ENCODE measurements at regions not wholly inside any gene's neighbourhood (a gene's known extent, or its start where the extent isn't known, plus 50 kb on each side); places are given as distances from the start of the nearest gene placed in this dataset.
"Not testable (repeated sequence)": the region's sequence is repeated elsewhere in the genome, so short reads cannot be mapped to it uniquely, and the experiment has no call there.

DNA sequence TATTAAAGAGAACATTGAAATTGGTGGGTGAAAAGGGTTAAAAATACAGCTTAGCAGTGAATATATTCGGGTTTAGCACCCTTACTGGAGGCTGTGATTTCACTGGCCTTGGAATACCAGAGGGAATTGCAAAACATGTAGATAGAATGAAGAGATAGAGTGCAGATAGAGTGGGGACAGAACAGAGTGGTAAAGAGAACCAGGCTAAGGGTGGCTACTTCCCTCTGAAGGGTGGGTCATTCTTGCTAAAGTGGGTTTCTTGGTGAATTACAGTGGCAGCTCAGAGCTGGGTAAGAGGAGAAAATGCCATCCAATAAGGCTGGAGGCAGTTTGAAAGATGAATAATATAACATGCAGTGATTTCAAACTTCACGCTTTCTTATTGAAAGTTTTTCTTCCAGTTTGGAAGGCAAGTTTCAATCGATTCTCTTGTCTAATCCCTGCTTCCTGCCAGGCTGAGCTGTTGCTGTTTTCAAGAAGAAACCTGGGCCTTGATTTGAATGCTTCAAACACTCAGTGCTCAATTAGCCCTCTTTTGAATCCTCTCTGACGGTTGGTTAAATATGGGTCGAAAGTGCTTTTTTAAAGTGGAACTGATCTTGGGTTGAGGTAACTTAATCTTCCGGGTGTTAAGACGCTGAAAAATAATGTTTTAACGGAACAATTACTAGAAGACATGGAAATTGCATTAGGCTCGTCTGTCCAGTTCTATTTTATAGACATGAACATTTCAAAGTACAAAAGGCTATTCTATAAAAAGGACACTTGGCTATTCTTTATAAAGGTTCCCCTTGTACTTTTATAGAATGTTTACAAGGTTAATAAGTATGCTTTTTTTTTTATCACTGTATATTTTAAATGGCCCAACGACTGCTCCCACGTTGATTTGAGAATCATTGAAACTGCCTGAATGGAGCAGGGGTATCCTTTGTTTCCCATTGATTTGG, 203.3 kb downstream of the BCAS1 start:
- no peak for DNase-seq (ENCODE audit: low spot score in 2 of 2)
- Mint-ChIP-seq H3K36me3 (no peaks in the 10 kb centered on the region), H3K4me3 (peak overlapping the region; percentile 50), H3K27ac (peak overlapping the region; percentile 97), H3K4me1 (peaks cover 39% of the 10 kb centered on the region), H3K27me3 (no peaks in the 10 kb centered on the region), H3K9me3 (no peaks in the 10 kb centered on the region)
- ATAC-seq (ENCODE audit: low read depth), result peak; percentile 50

- peak; percentile 25 for ATAC-seq (ENCODE audit: low read depth)
- H3K9me3 Mint-ChIP-seq, result no peaks in the 10 kb centered on the region
- H3K4me1 Mint-ChIP-seq, result peaks cover 39% of the 10 kb centered on the region
- H3K27me3 Mint-ChIP-seq, result no peaks in the 10 kb centered on the region
- H3K4me3 Mint-ChIP-seq, result peak overlapping the region; percentile 63
- peak overlapping the region; percentile 97 for H3K27ac Mint-ChIP-seq
- no peak for DNase-seq (ENCODE audit: low spot score in 2 of 2)
- H3K36me3 Mint-ChIP-seq, result no peaks in the 10 kb centered on the region
These were observed 204.2 kb downstream of the BCAS1 start for GRCh38 chr20:53865901-53866793.

DNA sequence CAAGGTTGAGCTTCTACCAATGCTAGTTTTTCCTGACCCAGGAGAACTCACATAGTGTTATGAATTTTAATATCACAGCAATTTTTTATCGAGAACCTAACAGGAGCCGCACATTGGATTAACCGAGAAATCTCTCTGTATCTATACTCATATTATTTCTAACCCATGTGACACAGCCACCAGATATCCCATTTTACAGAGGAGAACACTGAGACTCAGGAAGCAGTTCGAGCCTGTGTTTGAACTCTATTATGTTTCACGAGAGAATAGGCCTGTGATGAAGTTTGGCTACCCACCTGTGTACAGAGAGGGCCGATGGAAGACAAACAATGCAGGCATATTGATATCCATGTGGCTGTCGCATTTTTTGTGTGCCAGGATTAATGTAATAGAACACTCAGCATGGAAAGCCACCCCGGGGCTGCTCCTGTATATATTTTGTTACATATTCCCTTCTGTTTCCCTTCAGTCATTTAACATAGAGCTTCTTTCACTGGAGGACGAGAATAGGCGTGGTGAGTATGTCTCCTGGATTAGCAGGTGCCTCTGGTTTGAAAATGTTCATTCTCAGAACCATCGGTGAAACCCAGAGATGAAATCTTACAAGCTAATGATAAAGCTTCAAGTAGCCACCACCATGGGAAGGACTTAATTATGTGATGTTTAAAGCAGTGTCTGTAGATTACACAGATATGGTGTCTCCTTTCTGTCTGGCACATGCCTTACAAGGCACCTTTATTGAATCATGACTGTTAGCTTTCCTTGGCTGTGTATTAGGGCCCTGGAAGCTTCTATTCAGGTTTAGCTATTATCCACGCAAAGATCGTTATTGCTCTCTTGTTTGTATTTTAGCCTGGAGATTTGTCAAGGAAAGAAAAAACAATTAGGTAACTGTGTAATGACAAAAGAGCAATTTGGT, 205.4 kb downstream of the BCAS1 start:
- ATAC-seq (ENCODE audit: low read depth); H3K9me3 Mint-ChIP-seq; DNase-seq (ENCODE audit: low spot score in 2 of 2); H3K36me3 Mint-ChIP-seq; H3K27me3 Mint-ChIP-seq: not testable (repeated sequence)
- Mint-ChIP-seq H3K27ac (peak overlapping the region; percentile 97), H3K4me3 (peak overlapping the region; percentile 63), H3K4me1 (peaks cover 39% of the 10 kb centered on the region)

- DNase-seq (ENCODE audit: low spot score in 2 of 2); H3K36me3 Mint-ChIP-seq; H3K27me3 Mint-ChIP-seq; H3K9me3 Mint-ChIP-seq; ATAC-seq (ENCODE audit: low read depth); H3K4me3 Mint-ChIP-seq: not testable (repeated sequence)
- H3K4me1 Mint-ChIP-seq, result peaks cover 32% of the 10 kb centered on the region
- peak overlapping the region; percentile 97 for H3K27ac Mint-ChIP-seq
These were observed 206.3 kb downstream of the BCAS1 start for GRCh38 chr20:53863923-53864641.

GRCh38 chr20:53863535-53863922, 206.9 kb downstream of the BCAS1 start:
- not testable (repeated sequence) for ATAC-seq (ENCODE audit: low read depth); H3K9me3 Mint-ChIP-seq
- peaks cover 32% of the 10 kb centered on the region for H3K4me1 Mint-ChIP-seq

GRCh38 chr20:53863039-53863438, 207.4 kb downstream of the BCAS1 start:
- H3K4me1 Mint-ChIP-seq, result peaks cover 32% of the 10 kb centered on the region
- ATAC-seq (ENCODE audit: low read depth); H3K27me3 Mint-ChIP-seq; H3K4me3 Mint-ChIP-seq; H3K9me3 Mint-ChIP-seq; H3K36me3 Mint-ChIP-seq; DNase-seq (ENCODE audit: low spot score in 2 of 2); H3K27ac Mint-ChIP-seq: not testable (repeated sequence)

More at GRCh38 chr20:53863535-53863922, 206.9 kb downstream of the BCAS1 start:
- DNase-seq (ENCODE audit: low spot score in 2 of 2); H3K27ac Mint-ChIP-seq; H3K36me3 Mint-ChIP-seq; H3K4me3 Mint-ChIP-seq; H3K27me3 Mint-ChIP-seq: not testable (repeated sequence)

- H3K36me3 Mint-ChIP-seq; H3K27me3 Mint-ChIP-seq; ATAC-seq (ENCODE audit: low read depth); DNase-seq (ENCODE audit: low spot score in 2 of 2); H3K27ac Mint-ChIP-seq; H3K9me3 Mint-ChIP-seq; H3K4me3 Mint-ChIP-seq: not testable (repeated sequence)
- H3K4me1 Mint-ChIP-seq, result peaks cover 26% of the 10 kb centered on the region
These were observed 207.9 kb downstream of the BCAS1 start for GRCh38 chr20:53862490-53862889.

- not testable (repeated sequence) for H3K36me3 Mint-ChIP-seq; DNase-seq (ENCODE audit: low spot score in 2 of 2); ATAC-seq (ENCODE audit: low read depth); H3K9me3 Mint-ChIP-seq; H3K27me3 Mint-ChIP-seq; H3K4me3 Mint-ChIP-seq
- peak overlapping the region; percentile 40 for H3K27ac Mint-ChIP-seq
- peaks cover 22% of the 10 kb centered on the region for H3K4me1 Mint-ChIP-seq
These were observed 208.3 kb downstream of the BCAS1 start for GRCh38 chr20:53862136-53862397.

DNA sequence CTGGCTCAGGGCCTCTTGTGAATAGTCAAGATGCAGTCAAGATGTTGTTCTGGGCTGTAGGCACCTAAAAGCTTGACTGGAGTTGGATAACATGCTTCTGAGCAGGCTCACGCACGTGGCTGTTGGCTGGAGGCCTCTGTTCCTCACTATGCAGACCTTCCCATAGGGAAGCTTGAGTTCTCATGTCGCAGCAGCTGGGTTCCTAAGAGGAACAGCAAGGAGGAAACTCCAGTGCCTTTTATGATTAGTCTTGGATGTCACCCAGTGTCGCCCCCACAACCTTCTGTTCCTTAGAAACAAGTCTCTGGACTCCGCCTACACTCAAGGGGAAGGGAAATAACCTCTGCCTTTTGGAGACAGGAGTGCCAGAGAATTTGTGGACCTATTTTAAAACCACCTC, 210.7 kb downstream of the BCAS1 start:
- no peak overlapping the region for H3K27ac Mint-ChIP-seq
- no peak for DNase-seq (ENCODE audit: low spot score in 2 of 2)
- H3K9me3 Mint-ChIP-seq, result no peaks in the 10 kb centered on the region
- H3K27me3 Mint-ChIP-seq, result no peaks in the 10 kb centered on the region
- ATAC-seq (ENCODE audit: low read depth), result no peak
- H3K4me1 Mint-ChIP-seq, result peaks cover 18% of the 10 kb centered on the region
- H3K4me3 Mint-ChIP-seq, result no peak overlapping the region
- no peaks in the 10 kb centered on the region for H3K36me3 Mint-ChIP-seq

DNA sequence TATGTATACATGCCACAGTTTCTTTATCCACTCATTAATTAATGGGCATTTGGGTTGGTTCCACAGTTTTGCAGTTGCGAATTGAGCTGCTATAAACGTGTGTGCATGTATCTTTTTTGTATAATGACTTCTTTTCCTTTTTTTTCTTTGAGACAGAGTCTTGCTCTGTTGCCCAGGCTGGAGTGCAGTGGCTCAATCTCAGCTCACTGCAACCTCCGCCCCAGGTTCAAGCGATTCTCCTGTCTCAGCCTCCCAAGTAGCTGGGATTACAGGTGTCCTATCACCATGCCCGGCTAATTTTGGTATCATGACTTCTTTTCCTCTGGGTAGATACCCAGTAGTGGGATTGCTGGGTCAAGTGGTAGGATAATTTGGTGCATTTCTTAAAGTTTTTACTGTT, 211.4 kb downstream of the BCAS1 start:
- H3K4me3 Mint-ChIP-seq, H3K36me3 Mint-ChIP-seq: not testable (repeated sequence)
- H3K4me1 Mint-ChIP-seq, result peaks cover 18% of the 10 kb centered on the region

DNA sequence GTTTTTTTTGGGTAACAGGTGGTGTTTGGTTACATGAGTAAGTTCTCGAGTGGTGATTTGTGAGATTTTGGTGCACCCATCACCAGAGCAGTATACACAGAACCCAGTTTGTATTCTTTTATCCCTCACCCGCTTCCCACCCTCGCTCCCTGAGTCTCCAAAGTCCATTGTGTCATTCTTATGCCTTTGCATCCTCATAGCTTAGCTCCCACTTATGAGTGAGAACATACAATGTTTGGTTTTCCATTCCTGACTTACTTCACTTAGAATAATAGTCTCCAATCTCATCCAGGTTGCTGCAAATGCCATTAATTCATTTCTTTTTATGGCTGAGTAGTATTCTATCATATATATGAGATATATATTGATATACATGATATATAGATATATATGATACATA, 211.9 kb downstream of the BCAS1 start:
- not testable (repeated sequence) for H3K4me3 Mint-ChIP-seq; DNase-seq (ENCODE audit: low spot score in 2 of 2); H3K27ac Mint-ChIP-seq; ATAC-seq (ENCODE audit: low read depth); H3K9me3 Mint-ChIP-seq; H3K27me3 Mint-ChIP-seq; H3K36me3 Mint-ChIP-seq
- peaks cover 18% of the 10 kb centered on the region for H3K4me1 Mint-ChIP-seq

More for the DNA sequence above, 211.4 kb downstream of the BCAS1 start:
- not testable (repeated sequence) for H3K9me3 Mint-ChIP-seq; H3K27ac Mint-ChIP-seq; DNase-seq (ENCODE audit: low spot score in 2 of 2); ATAC-seq (ENCODE audit: low read depth); H3K27me3 Mint-ChIP-seq

DNA sequence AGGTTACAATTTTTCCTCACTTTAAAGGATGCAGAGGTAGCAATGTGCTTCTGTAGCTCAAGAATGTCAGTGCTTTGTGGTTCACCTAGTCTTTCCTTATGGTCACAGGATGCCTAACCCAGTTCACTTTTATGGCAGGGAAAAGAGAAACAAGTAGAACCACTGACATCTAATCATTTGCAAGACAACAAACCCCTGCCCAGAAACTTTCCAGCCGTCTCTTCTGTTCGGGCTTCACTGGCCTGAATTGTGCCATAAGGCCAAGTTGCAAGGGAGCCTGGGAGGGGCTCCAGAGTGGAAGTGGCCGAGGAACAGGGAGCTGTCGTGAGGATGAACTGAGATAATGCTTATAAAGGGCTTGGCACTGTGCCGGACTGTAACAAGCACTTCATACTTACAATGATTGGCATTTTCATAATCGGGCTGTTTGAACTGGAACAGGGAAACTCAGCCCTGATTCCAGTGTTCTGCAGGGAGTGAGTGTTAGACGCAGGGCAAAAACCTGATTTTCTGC, 212.6 kb downstream of the BCAS1 start:
- ATAC-seq (ENCODE audit: low read depth), result no peak
- H3K27ac Mint-ChIP-seq, result no peak overlapping the region

More for the DNA sequence above, 212.6 kb downstream of the BCAS1 start:
- H3K27me3 Mint-ChIP-seq, result no peaks in the 10 kb centered on the region
- no peaks in the 10 kb centered on the region for H3K9me3 Mint-ChIP-seq
- peaks cover 18% of the 10 kb centered on the region for H3K4me1 Mint-ChIP-seq
- DNase-seq (ENCODE audit: low spot score in 2 of 2), result no peak
- H3K4me3 Mint-ChIP-seq, result no peak overlapping the region
- no peaks in the 10 kb centered on the region for H3K36me3 Mint-ChIP-seq

Measured in memory B cell (primary cell).